ENCODE measurements at regions not wholly inside any gene's neighbourhood (a gene's known extent, or its start where the extent isn't known, plus 50 kb on each side); places are given as distances from the start of the nearest gene placed in this dataset.
A peak's percentile ranks its signal among the peaks of the same experiment; 100 is the strongest.

- no peak for DNase-seq
Measured at GRCh38 chr5:8332666-8333445, 463.9 kb downstream of the MTRR start.

GRCh38 chr5:8333485-8333884, 464.5 kb downstream of the MTRR start:
- no peak for DNase-seq

DNA sequence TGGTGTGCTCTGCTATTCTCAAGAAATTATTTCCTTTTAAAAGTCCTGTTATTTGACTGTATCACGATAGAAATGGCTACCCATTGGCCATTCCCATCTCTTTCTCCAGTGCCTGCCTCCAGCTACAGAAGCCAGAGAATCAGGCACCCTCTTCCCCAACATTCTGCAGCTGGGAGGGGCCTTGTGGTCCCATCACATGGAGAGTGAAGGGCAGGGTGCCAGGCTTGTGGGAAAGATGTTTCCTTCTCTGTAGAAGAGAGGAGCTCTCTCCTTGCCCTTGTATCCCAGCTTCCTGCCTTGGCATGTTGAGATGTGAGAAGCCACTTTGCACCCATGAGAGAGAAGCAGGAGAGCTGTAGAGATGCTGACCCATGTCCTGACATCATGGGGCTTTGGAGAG, 465.0 kb downstream of the MTRR start:
- DNase-seq = no peak

DNA sequence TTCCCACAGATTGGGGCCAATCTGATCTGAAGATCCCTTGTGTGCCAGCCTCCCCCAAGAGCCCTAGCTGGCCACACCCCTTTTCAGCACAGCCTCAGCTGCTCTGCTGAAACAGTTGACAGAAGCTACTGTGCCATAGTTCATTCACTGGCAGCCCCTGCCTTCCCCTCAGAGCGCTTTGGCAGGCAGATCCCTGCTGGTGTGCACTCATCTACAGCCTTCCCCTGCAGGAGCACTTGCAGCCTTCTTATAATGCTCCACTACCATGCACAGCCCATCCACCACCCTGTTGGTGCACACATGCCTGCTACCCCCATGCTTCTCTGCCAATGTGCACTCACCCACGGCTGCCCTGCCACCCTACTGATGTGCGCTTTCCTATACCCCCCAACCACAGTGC, 471.3 kb downstream of the MTRR start:
- DNase-seq = no peak

GRCh38 chr5:8340739-8341344, 471.9 kb downstream of the MTRR start:
- DNase-seq = no peak

- no peak for DNase-seq
Measured at GRCh38 chr5:8341406-8341805, 472.5 kb downstream of the MTRR start.

GRCh38 chr5:8347984-8348383, 479.0 kb downstream of the MTRR start:
- no peak for DNase-seq

- no peak for DNase-seq
Measured at GRCh38 chr5:8349855-8350254, 480.9 kb downstream of the MTRR start.

DNA sequence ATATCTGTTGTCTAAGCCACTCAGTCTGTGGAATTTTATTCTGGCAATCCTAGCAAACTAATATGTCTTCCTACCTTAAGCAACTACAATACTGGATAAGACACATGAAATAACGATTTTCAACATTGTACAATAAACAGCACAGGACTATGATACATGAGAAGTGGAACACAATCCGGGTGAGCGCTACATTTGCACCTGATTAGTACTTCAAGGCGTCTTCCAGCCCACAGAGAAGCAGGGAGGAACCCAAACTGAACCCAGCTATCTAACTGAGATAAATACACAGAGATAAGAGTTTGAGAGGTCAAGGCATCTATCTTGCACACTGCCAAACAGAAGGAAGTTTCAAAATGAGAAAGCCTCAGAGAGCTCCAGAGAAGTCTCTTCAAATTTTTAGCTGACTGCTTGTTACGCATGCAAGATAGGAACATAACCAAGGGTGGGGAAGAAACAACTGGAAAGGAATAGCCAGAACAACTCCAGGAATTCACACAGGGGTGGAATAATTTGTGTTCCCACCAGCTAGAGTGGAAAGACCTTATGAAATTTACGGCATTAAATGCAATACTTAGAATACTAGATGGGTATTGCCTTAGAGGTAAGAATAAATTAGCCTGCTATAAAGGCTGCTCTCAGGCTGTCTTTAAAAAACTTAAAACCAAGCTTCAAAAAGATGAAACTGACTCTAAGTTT, 481.8 kb downstream of the MTRR start:
- no peak for DNase-seq

- no peak for DNase-seq
Measured at GRCh38 chr5:8355981-8356380, 487.0 kb downstream of the MTRR start.

GRCh38 chr5:8360012-8360411, 491.1 kb downstream of the MTRR start:
- DNase-seq = no peak

- no peak for DNase-seq
Measured at GRCh38 chr5:8362495-8362894, 493.5 kb downstream of the MTRR start.

DNA sequence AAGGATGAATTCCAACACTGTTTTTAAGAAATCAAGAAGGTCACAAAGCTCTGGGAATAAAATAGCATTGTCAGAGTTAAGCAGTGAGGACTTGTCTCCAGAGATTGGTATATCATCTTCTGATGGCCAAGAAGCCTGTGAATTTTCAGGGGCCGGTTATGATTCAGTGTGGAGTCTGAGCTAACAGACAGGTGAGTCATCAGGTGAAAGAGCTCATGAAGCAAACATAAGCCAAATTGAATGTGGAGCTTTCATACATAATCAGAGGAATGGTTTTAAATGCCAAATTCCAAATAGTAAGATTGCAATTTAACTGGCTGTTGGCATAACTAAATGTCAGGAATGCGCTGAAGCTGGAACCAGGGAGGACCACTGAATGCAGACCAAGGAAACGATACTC, 494.2 kb downstream of the MTRR start:
- no peak for DNase-seq

- DNase-seq = no peak
Measured at GRCh38 chr5:8366266-8366665, 497.3 kb downstream of the MTRR start.

DNA sequence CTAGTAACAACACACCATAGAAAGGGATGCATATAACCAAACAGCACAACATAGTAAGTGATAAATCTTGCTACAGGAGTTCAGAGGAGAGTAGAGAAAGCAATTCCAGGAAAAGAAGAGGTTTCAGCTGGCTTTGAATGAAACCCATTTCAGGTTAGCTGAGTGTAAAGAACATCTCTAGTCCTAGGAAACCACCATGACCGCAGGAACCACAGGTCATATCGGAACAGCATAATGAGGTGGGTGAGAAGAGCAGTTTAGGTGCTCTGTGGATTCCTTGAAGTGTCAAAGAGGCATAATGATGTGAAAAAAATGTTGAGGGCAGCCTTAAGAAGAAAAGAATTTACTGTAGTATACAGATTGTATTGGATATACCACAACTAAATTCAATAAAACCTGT, 507.5 kb downstream of the MTRR start:
- no peak for DNase-seq

DNA sequence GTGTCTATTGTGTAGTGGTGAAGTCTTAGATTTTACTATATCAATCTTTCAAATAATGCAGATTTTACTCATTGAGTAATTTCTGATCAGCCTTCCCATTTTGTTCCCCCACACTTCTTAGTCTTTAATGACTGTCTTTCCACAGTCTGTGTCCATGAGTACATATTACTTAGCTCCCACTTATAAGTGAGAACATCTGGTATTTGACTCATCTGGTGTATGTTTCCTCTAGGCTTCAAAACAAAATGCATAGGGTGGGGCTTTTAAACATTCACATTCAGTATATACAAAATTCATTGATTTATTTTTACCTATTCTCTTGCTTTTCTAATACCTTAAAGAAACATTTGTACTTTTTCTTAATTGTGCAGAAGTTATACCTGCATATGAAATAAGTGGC, 513.0 kb downstream of the MTRR start:
- no peak for DNase-seq

- no peak for DNase-seq
Measured at GRCh38 chr5:8382456-8382855, 513.5 kb downstream of the MTRR start.

GRCh38 chr5:8383616-8384015, 514.7 kb downstream of the MTRR start:
- DNase-seq = peak; percentile 82

- no peak for DNase-seq
Measured at GRCh38 chr5:8386719-8387288, 517.9 kb downstream of the MTRR start.

GRCh38 chr5:8391911-8392310, 523.0 kb downstream of the MTRR start:
- DNase-seq = no peak

GRCh38 chr5:8393240-8393639, 524.3 kb downstream of the MTRR start:
- DNase-seq = no peak

GRCh38 chr5:8394965-8395364, 526.0 kb downstream of the MTRR start:
- no peak for DNase-seq

GRCh38 chr5:8396246-8396645, 527.3 kb downstream of the MTRR start:
- DNase-seq = no peak

GRCh38 chr5:8396756-8397155, 527.8 kb downstream of the MTRR start:
- no peak for DNase-seq

Data from NCI-H1436 treated with DMSO at 0.1 percent for 48 hours (cell line).